ENCODE measurements at regions not wholly inside any gene's neighbourhood (a gene's known extent, or its start where the extent isn't known, plus 50 kb on each side); places are given as distances from the start of the nearest gene placed in this dataset.

- Histone ChIP-seq H3K27me3 (no peaks in the 10 kb centered on the region), H3K36me3 (replicated peaks; ENCODE audit: insufficient read depth, low read depth) (no peaks in the 10 kb centered on the region), H3K9me2 (replicated peaks; ENCODE audit: insufficient read depth) (no peaks in the 10 kb centered on the region), H3K9me3 (ENCODE audit: low read depth) (no peaks in the 10 kb centered on the region), H3K4me1 (ENCODE audit: insufficient read depth) (no peaks in the 10 kb centered on the region), H3K4me2 (no peak overlapping the region), H3K27ac (no peak overlapping the region), H2AFZ (no peak overlapping the region), H3K4me3 (no peak overlapping the region), H4K20me1 (ENCODE audit: insufficient read depth, poor library complexity, severe bottlenecking) (no peaks in the 10 kb centered on the region), H3K79me2 (no peaks in the 10 kb centered on the region)
- 97% methylated on average over 1 of the region's 1 CpG for WGBS (ENCODE audit: low lambda C conversion rate, missing lambda C conversion rate)
- no peak for DNase-seq (ENCODE audit: low spot score)
- TF ChIP-seq EZH2phosphoT487 (IDR thresholded peaks at IDR 0.05; ENCODE audit: low read depth, severe bottlenecking, unreplicated experiment) (no peak), EZH2 (IDR thresholded peaks at IDR 0.05; ENCODE audit: borderline replicate concordance) (no peak), CTCF (IDR thresholded peaks at IDR 0.05; ENCODE audit: poor library complexity) (no peak)
These were observed 1090.2 kb downstream of the BCL11B start for GRCh38 chr14:98181768-98182167.

- Histone ChIP-seq H3K4me3 (no peak overlapping the region), H3K9me3 (ENCODE audit: low read depth) (no peaks in the 10 kb centered on the region), H3K36me3 (replicated peaks; ENCODE audit: insufficient read depth, low read depth) (no peaks in the 10 kb centered on the region), H3K4me1 (ENCODE audit: insufficient read depth) (no peaks in the 10 kb centered on the region), H3K27me3 (no peaks in the 10 kb centered on the region), H3K4me2 (peak overlapping the region; percentile 15), H3K27ac (no peak overlapping the region), H3K9me2 (replicated peaks; ENCODE audit: insufficient read depth) (no peaks in the 10 kb centered on the region), H3K79me2 (no peaks in the 10 kb centered on the region), H2AFZ (no peak overlapping the region), H4K20me1 (ENCODE audit: insufficient read depth, poor library complexity, severe bottlenecking) (no peaks in the 10 kb centered on the region)
- WGBS (ENCODE audit: low lambda C conversion rate, missing lambda C conversion rate) = 54% methylated on average over 3 of the region's 3 CpGs
- DNase-seq (ENCODE audit: low spot score) = peak; percentile 44
- TF ChIP-seq CTCF (IDR thresholded peaks at IDR 0.05; ENCODE audit: poor library complexity) (no peak), EZH2phosphoT487 (IDR thresholded peaks at IDR 0.05; ENCODE audit: low read depth, severe bottlenecking, unreplicated experiment) (no peak), EZH2 (IDR thresholded peaks at IDR 0.05; ENCODE audit: borderline replicate concordance) (no peak)
These were observed 1089.5 kb downstream of the BCL11B start for GRCh38 chr14:98182393-98183055.

- Histone ChIP-seq H3K36me3 (replicated peaks; ENCODE audit: insufficient read depth, low read depth) (no peaks in the 10 kb centered on the region), H3K27ac (no peak overlapping the region), H2AFZ (no peak overlapping the region), H3K4me3 (no peak overlapping the region), H3K4me1 (ENCODE audit: insufficient read depth) (no peaks in the 10 kb centered on the region), H3K27me3 (no peaks in the 10 kb centered on the region), H4K20me1 (ENCODE audit: insufficient read depth, poor library complexity, severe bottlenecking) (no peaks in the 10 kb centered on the region), H3K4me2 (no peak overlapping the region), H3K9me2 (replicated peaks; ENCODE audit: insufficient read depth) (no peaks in the 10 kb centered on the region), H3K9me3 (ENCODE audit: low read depth) (no peaks in the 10 kb centered on the region), H3K79me2 (no peaks in the 10 kb centered on the region)
- 92% methylated on average over 4 of the region's 4 CpGs for WGBS (ENCODE audit: low lambda C conversion rate, missing lambda C conversion rate)
- DNase-seq (ENCODE audit: low spot score) = no peak
- TF ChIP-seq CTCF (IDR thresholded peaks at IDR 0.05; ENCODE audit: poor library complexity) = no peak
- TF ChIP-seq EZH2 (IDR thresholded peaks at IDR 0.05; ENCODE audit: borderline replicate concordance) = no peak
- TF ChIP-seq EZH2phosphoT487 (IDR thresholded peaks at IDR 0.05; ENCODE audit: low read depth, severe bottlenecking, unreplicated experiment) = no peak
These were observed 1088.4 kb downstream of the BCL11B start for GRCh38 chr14:98183556-98183955.
